GM21381 (cell line): ENCODE measurements at regions not wholly inside any gene's neighbourhood (a gene's known extent, or its start where the extent isn't known, plus 50 kb on each side); places are given as distances from the start of the nearest gene placed in this dataset.

Experiments used
- ATAC-seq: cut with Tn5 transposase; IDR thresholded peaks from one replicate; pipeline ENCODE4 v1.9.1; 2021; ENCODE audit warnings: mild to moderate bottlenecking, moderate library complexity; ENCODE audit not compliant: unreplicated experiment

- no peak for ATAC-seq
These were observed 194.8 kb downstream of the MAFB start for GRCh38 chr20:40494248-40494647.

DNA sequence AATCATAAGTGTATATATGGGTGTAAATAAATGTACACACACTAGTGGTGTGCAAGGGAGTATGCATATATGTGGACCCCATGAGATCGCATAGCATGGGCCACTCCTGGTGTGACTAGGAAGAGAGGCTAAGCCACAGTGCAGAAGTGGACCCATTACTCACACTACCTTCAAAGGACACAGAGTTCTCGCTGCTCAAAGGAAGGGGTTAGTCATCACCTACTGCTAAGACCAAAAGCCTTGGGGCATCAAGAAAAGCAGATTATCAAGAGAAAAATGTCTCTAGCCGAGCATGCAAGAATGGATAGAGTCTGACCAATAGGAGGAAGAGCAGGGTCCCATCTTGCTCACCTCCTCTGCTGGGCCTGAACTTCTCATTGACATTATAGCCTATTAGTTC lies 195.5 kb downstream of the MAFB start:
- ATAC-seq, result no peak

DNA sequence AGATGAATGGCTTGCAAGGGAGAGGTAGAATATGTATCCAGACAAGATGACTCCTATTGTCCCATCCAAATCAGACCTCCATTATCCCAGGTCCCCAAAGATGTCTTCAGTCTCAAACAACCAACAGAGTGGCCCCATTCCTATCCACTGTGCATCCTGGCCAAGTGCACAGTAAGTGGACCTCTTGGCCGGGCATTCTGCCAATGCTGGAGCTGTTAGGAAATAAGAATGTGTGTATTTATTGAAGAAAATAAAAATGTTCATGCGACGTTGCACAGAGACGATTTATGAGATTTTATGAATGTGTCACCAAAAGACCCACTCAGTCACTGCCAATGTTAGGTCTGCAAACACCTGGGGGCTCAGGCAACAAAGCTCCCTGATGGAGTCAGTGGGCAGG lies 196.0 kb downstream of the MAFB start:
- no peak for ATAC-seq

- ATAC-seq, result no peak
These were observed 197.9 kb downstream of the MAFB start for GRCh38 chr20:40491009-40491590.

GRCh38 chr20:40489886-40490285 lies 199.2 kb downstream of the MAFB start:
- ATAC-seq, result no peak

DNA sequence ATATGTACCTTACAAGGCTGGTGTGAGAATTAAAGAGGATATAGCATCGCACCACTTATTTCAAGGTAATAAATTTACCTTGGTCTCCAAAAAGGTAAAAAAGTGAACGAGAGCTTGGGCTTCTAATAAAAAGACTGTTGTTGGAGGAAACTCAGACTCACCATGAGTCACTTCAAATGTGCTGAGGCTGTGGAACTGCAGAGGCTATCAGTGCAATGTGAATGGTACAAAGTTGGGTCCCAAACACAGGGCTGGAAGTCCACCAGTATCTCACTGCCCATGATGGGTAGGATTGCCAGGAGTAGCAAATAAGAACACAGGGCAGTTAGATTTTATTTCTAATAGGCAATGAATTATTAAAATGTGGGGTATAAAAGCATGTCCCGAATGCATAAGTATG lies 200.6 kb downstream of the MAFB start:
- ATAC-seq, result no peak

- ATAC-seq, result no peak
These were observed 202.7 kb downstream of the MAFB start for GRCh38 chr20:40486297-40486696.

- ATAC-seq, result no peak
These were observed 207.1 kb downstream of the MAFB start for GRCh38 chr20:40481743-40482458.

GRCh38 chr20:40481337-40481736 lies 207.7 kb downstream of the MAFB start:
- ATAC-seq, result no peak

DNA sequence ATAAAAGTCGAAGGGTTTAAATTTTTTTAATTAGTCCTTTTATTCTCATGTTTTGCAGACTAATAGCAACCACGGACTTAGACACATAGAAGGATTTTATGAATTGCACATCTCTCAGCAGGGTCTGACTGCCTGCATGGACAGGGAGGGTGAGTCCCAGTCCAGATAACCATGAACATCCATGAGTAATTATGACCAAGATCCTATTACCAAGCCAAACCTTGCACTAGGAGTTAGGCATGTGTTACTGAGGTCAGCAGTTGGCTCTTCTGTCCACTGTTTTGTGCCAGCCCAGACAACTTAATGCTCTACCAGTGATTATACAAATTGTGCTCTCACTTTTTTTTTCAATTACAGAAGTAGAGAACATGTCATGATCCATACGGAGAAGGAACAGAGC lies 211.2 kb downstream of the MAFB start:
- no peak for ATAC-seq

DNA sequence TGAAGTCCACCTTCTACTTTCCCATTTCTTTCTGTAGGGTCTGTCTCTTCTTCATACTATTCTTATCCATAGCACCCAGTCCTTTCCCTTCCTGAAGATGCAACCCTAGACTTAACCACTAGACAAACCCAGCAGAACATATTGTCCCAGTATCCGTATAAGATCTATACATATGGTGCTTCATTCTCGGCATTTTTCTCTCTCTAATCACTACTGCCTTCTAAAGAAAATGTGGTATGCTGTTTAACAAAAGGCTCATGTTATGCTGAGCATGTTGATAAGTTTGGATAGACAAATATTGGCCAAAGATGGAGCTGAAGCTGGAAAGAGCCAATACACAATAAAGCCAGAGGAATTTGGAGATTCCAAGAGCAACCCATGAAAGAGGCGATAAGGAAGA lies 212.6 kb downstream of the MAFB start:
- ATAC-seq, result no peak

- no peak for ATAC-seq
These were observed 216.1 kb downstream of the MAFB start for GRCh38 chr20:40472905-40473304.

GRCh38 chr20:40471261-40471629 lies 217.8 kb downstream of the MAFB start:
- no peak for ATAC-seq

GRCh38 chr20:40470445-40471260 lies 218.4 kb downstream of the MAFB start:
- ATAC-seq, result no peak

GRCh38 chr20:40468759-40469158 lies 220.3 kb downstream of the MAFB start:
- ATAC-seq, result no peak

- ATAC-seq, result no peak
These were observed 221.2 kb downstream of the MAFB start for GRCh38 chr20:40467703-40468411.

- no peak for ATAC-seq
These were observed 222.0 kb downstream of the MAFB start for GRCh38 chr20:40467067-40467466.

GRCh38 chr20:40464731-40465208 lies 224.3 kb downstream of the MAFB start:
- no peak for ATAC-seq

- no peak for ATAC-seq
These were observed 225.9 kb downstream of the MAFB start for GRCh38 chr20:40463171-40463570.

DNA sequence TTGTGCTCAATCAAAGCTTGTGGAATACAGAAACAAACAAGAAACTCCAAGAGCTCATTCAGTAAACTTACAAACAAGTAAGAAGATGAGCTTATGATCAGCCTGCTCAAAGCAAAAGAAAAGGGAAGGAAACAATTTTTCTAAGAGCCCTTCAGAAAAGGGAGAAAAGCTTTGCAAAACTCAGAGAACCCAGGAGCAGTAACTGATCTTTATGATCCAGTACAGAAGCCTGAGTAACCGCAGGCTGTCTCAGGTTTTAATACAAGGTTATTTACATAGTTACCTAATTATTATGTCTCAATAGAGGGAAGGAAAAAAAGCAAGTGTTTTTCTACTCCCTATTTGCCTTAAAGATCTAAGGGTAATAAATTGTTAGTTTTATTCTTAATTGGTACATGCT lies 226.5 kb downstream of the MAFB start:
- no peak for ATAC-seq

DNA sequence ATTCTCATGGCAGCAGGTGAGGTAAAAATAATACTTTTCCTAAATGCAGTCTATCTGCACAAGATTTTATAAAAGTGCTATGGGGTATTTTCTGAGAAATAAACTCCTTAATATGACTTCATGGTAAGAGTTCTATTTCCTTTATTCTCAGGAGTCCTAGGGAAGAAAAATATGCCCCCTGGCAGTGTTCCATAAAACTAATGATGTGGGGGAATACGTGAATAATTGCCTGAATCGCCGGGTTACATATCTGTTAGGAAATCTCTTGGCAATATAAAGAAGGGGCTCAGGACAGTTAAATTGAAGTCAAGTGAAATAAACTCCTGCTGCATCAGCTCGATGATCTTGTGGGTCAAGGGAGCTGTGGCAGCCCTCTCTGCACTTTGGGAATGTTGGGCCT lies 229.7 kb downstream of the MAFB start:
- no peak for ATAC-seq
